H9 (cell line): ENCODE measurements at regions not wholly inside any gene's neighbourhood (a gene's known extent, or its start where the extent isn't known, plus 50 kb on each side); places are given as distances from the start of the nearest gene placed in this dataset.

Source experiments
- DNase-seq: peaks from one replicate; pipeline ENCODE4 v3.0.0-alpha.2; 2017
- H2AFZ ChIP-seq: one replicate; pipeline ENCODE4 v1.6.1; 2013; ENCODE audit warnings: mild to moderate bottlenecking, low read length, control low read depth, moderate library complexity
- H2AK5ac ChIP-seq: 2 replicates; pipeline ENCODE4 v1.6.1; 2013; ENCODE audit warnings: low read length, control low read depth, mixed read lengths; ENCODE audit not compliant: insufficient read length
- H2BK120ac ChIP-seq: one replicate; pipeline ENCODE4 v1.6.1; 2013; ENCODE audit warnings: low read depth, mild to moderate bottlenecking, low read length, control low read depth, inconsistent platforms; ENCODE audit not compliant: poor library complexity, severe bottlenecking
- H2BK12ac ChIP-seq: 2 replicates; pipeline ENCODE4 v1.6.1; 2013; ENCODE audit warnings: low read length, control low read depth, mixed read lengths, low read depth; ENCODE audit not compliant: insufficient read length
- H2BK15ac ChIP-seq: 2 replicates; pipeline ENCODE4 v1.6.1; 2013; ENCODE audit warnings: low read depth, low read length, control low read depth
- H2BK20ac ChIP-seq: one replicate; pipeline ENCODE4 v1.6.1; 2013; ENCODE audit warnings: low read depth, mild to moderate bottlenecking, low read length, control low read depth, inconsistent platforms; ENCODE audit not compliant: poor library complexity, severe bottlenecking
- H2BK5ac ChIP-seq: 2 replicates; pipeline ENCODE4 v1.6.1; 2013; ENCODE audit warnings: low read length, control low read depth, mixed read lengths; ENCODE audit not compliant: insufficient read length
- H3K14ac ChIP-seq: 2 replicates; pipeline ENCODE4 v1.6.1; 2013; ENCODE audit warnings: low read length, control low read depth; ENCODE audit not compliant: insufficient read depth
- H3K18ac ChIP-seq: 2 replicates; pipeline ENCODE4 v1.6.1; 2013; ENCODE audit warnings: low read depth, mild to moderate bottlenecking, mixed read lengths, low read length, control low read depth; ENCODE audit not compliant: insufficient read length
- H3K23ac ChIP-seq: 2 replicates; pipeline ENCODE4 v1.6.1; 2013; ENCODE audit warnings: low read length, control low read depth, mixed read lengths, low read depth; ENCODE audit not compliant: insufficient read length
- H3K23me2 ChIP-seq: 2 replicates; pipeline ENCODE4 v1.6.1; 2013; ENCODE audit warnings: low read depth, mild to moderate bottlenecking, mixed read lengths, low read length, control low read depth; ENCODE audit not compliant: insufficient read length, poor library complexity, severe bottlenecking
- H3K27ac ChIP-seq: 2 replicates; pipeline ENCODE4 v1.5.1; 2013; ENCODE audit warnings: low read length, control low read depth, mixed read lengths, low read depth; ENCODE audit not compliant: insufficient read length
- H3K27me3 ChIP-seq: 2 replicates; pipeline ENCODE4 v1.6.1; 2013; ENCODE audit warnings: low read length, control low read depth, inconsistent platforms; ENCODE audit not compliant: insufficient read depth
- H3K4ac ChIP-seq: 2 replicates; pipeline ENCODE4 v1.6.1; 2013; ENCODE audit warnings: low read depth, mild to moderate bottlenecking, control low read depth, inconsistent platforms, low read length, moderate library complexity
- H3K4me1 ChIP-seq: 2 replicates; pipeline ENCODE4 v1.6.1; 2013; ENCODE audit warnings: low read length, control low read depth, inconsistent platforms; ENCODE audit not compliant: insufficient read depth
- H3K4me2 ChIP-seq: 2 replicates; pipeline ENCODE4 v1.6.1; 2013; ENCODE audit warnings: low read length, control low read depth, mixed read lengths; ENCODE audit not compliant: insufficient read length, insufficient read depth
- H3K56ac ChIP-seq: 2 replicates; pipeline ENCODE4 v1.6.1; 2013; ENCODE audit warnings: low read depth, mild to moderate bottlenecking, mixed read lengths, low read length, control low read depth; ENCODE audit not compliant: insufficient read length
- H3K79me1 ChIP-seq: 2 replicates; pipeline ENCODE4 v1.6.1; 2013; ENCODE audit warnings: low read depth, mild to moderate bottlenecking, moderate library complexity, low read length, control low read depth, inconsistent platforms; ENCODE audit not compliant: insufficient read depth, poor library complexity, severe bottlenecking
- H3K79me2 ChIP-seq: 2 replicates; pipeline ENCODE4 v1.6.1; 2013; ENCODE audit warnings: low read length, control low read depth, inconsistent platforms; ENCODE audit not compliant: insufficient read depth
- H3K9ac ChIP-seq: 2 replicates; pipeline ENCODE4 v1.6.1; 2013; ENCODE audit warnings: low read length, control low read depth, mixed read lengths; ENCODE audit not compliant: insufficient read length; ENCODE audit errors: extremely low read depth
- H3K9me3 ChIP-seq: one replicate; pipeline ENCODE4 v1.6.1; 2013; ENCODE audit warnings: low read depth, low read length, inconsistent platforms; ENCODE audit not compliant: control insufficient read depth
- H3T11ph ChIP-seq: one replicate; pipeline ENCODE4 v1.6.1; 2013; ENCODE audit warnings: mild to moderate bottlenecking, low read length, control low read depth, inconsistent platforms
- H4K20me1 ChIP-seq: one replicate; pipeline ENCODE4 v1.6.1; 2013; ENCODE audit not compliant: control insufficient read depth, insufficient read length, insufficient read depth
- H4K5ac ChIP-seq: 2 replicates; pipeline ENCODE4 v1.6.1; 2013; ENCODE audit warnings: low read depth, mild to moderate bottlenecking, mixed read lengths, low read length, control low read depth; ENCODE audit not compliant: insufficient read length
- H4K8ac ChIP-seq: replicated peaks from 2 replicates; pipeline ENCODE4 v1.6.1; 2013; ENCODE audit warnings: low read length, control low read depth, mixed read lengths, low read depth; ENCODE audit not compliant: insufficient read length
- H4K91ac ChIP-seq: 2 replicates; pipeline ENCODE4 v1.6.1; 2013; ENCODE audit warnings: low read depth, mild to moderate bottlenecking, moderate library complexity, mixed read lengths, low read length, control low read depth; ENCODE audit not compliant: insufficient read length
- H3K27ac Mint-ChIP-seq, 3 experiments: 2 replicates in 2 of 3; 3 replicates in 1 of 3; pipeline ENCODE4 v1.8.0; 2020 to 2021; ENCODE audit warnings: mixed read lengths in 3 of 3, mild to moderate bottlenecking in 1 of 3, moderate library complexity in 1 of 3
- H3K27me3 Mint-ChIP-seq: 2 replicates; pipeline ENCODE4 v1.8.0; 2021; ENCODE audit warnings: low read depth, mild to moderate bottlenecking, moderate library complexity, mixed read lengths
- H3K36me3 Mint-ChIP-seq, 3 experiments: 2 replicates in 2 of 3; 3 replicates in 1 of 3; pipeline ENCODE4 v1.8.0; 2020 to 2021; ENCODE audit warnings: low read depth in 3 of 3, mixed read lengths in 3 of 3; ENCODE audit not compliant: insufficient read depth in 1 of 3
- H3K4me1 Mint-ChIP-seq, 2 experiments: 2 replicates each; pipeline ENCODE4 v1.8.0; 2020; ENCODE audit warnings: mixed read lengths in 2 of 2
- H3K4me3 Mint-ChIP-seq, 2 experiments: 2 replicates in 1 of 2; 3 replicates in 1 of 2; pipeline ENCODE4 v1.8.0; 2020 to 2021; ENCODE audit warnings: mild to moderate bottlenecking in 2 of 2, mixed read lengths in 2 of 2, moderate library complexity in 1 of 2
- H3K9me3 Mint-ChIP-seq, 2 experiments: 2 replicates in 1 of 2; 3 replicates in 1 of 2; pipeline ENCODE4 v1.8.0; 2020; ENCODE audit warnings: mild to moderate bottlenecking in 2 of 2, mixed read lengths in 2 of 2, moderate library complexity in 1 of 2
- WGBS: extraction: QIAGEN DNeasy Blood & Tissue Kit; methylation state at CpG from one replicate; pipeline ENCODE4 v1.1.7; 2013; ENCODE audit warnings: missing lambda C conversion rate, low lambda C conversion rate, mixed read lengths; ENCODE audit not compliant: insufficient read length; ENCODE audit errors: extremely low coverage; 5-methylcytosine and 5-hydroxymethylcytosine counted together
- TF ChIP-seq, protein P1 (sequence below): fragments of 200-600 bp; sonication (generic); conservative IDR thresholded peaks from 3 replicates; pipeline ENCODE4 v1.8.0; 2021; ENCODE audit warnings: antibody characterized with exemption, mild to moderate bottlenecking

DNA sequence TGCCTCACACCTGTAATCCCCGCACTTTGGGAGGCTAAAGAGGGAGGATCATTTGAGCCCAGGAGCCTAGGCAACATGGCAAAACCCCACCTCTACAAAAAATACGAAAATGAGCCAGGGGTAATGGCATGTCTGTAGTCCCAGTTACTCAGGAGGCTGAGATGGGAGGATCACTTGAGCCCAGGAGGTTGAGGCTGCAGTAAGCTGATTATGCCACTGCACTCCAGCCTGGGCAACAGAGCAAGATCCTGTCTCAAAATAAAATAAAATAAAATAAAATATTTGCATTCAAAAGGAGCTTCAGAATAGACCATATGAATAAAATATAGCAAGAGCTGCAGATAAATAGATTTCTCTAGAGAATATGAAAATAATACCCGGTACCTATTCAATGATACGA is 71.5 kb upstream of the ATF7IP2 start:
- no peak overlapping the region for H3T11ph ChIP-seq
- H3K14ac ChIP-seq: no peak overlapping the region
- H3K27ac ChIP-seq: no peak overlapping the region
- no peak overlapping the region for H3K9ac ChIP-seq
- WGBS: no CpG with 5 or more reads among the region's 4 CpGs
- H4K20me1 ChIP-seq: no peaks in the 10 kb centered on the region
- no peak overlapping the region for H2BK5ac ChIP-seq
- Mint-ChIP-seq H3K4me3 (no peak overlapping the region), H3K9me3 (no peaks in the 10 kb centered on the region), H3K27ac (no peak overlapping the region), H3K4me1 (peaks cover 2 to 4% of the 10 kb centered on the region in 2 experiments; a peak in 2 of 4 replicates), H3K27me3 (no peaks in the 10 kb centered on the region), H3K36me3 (no peaks in the 10 kb centered on the region; a peak in 1 of 7 replicates)
- H3K4me1 ChIP-seq: no peaks in the 10 kb centered on the region
- H4K8ac ChIP-seq: no peak overlapping the region
- H2BK20ac ChIP-seq: no peak overlapping the region
- no peaks in the 10 kb centered on the region for H3K79me1 ChIP-seq
- no peak overlapping the region for H3K23ac ChIP-seq
- H3K4me2 ChIP-seq: no peak overlapping the region
- H3K27me3 ChIP-seq: no peaks in the 10 kb centered on the region
- H3K56ac ChIP-seq: no peak overlapping the region
- no peak overlapping the region for H4K91ac ChIP-seq
- no peak overlapping the region for H2AK5ac ChIP-seq
- H3K23me2 ChIP-seq: no peaks in the 10 kb centered on the region
- DNase-seq: no peak
- TF ChIP-seq, protein P1, sequence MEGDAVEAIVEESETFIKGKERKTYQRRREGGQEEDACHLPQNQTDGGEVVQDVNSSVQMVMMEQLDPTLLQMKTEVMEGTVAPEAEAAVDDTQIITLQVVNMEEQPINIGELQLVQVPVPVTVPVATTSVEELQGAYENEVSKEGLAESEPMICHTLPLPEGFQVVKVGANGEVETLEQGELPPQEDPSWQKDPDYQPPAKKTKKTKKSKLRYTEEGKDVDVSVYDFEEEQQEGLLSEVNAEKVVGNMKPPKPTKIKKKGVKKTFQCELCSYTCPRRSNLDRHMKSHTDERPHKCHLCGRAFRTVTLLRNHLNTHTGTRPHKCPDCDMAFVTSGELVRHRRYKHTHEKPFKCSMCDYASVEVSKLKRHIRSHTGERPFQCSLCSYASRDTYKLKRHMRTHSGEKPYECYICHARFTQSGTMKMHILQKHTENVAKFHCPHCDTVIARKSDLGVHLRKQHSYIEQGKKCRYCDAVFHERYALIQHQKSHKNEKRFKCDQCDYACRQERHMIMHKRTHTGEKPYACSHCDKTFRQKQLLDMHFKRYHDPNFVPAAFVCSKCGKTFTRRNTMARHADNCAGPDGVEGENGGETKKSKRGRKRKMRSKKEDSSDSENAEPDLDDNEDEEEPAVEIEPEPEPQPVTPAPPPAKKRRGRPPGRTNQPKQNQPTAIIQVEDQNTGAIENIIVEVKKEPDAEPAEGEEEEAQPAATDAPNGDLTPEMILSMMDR: no peak
- no peaks in the 10 kb centered on the region for H3K79me2 ChIP-seq
- H2BK12ac ChIP-seq: no peak overlapping the region
- no peak overlapping the region for H2BK15ac ChIP-seq
- no peak overlapping the region for H2BK120ac ChIP-seq
- no peaks in the 10 kb centered on the region for H3K9me3 ChIP-seq
- no peak overlapping the region for H2AFZ ChIP-seq
- no peak overlapping the region for H3K4ac ChIP-seq
- no peak overlapping the region for H4K5ac ChIP-seq
- H3K18ac ChIP-seq: no peak overlapping the region
